Medulla oblongata (tissue), 1 donor: ENCODE measurements at regions not wholly inside any gene's neighbourhood (a gene's known extent, or its start where the extent isn't known, plus 50 kb on each side); places are given as distances from the start of the nearest gene placed in this dataset.
"Not testable (repeated sequence)": the region's sequence is repeated elsewhere in the genome, so short reads cannot be mapped to it uniquely, and the experiment has no call there.

Experiments
- DNase-seq: peaks from one replicate; pipeline ENCODE4 v3.0.0-alpha.2; 2015; ENCODE audit errors: extremely low spot score

GRCh38 chr20:19114410-19114809 is 98.0 kb upstream of the SLC24A3 start:
- DNase-seq: no peak

GRCh38 chr20:19115581-19115980 is 96.9 kb upstream of the SLC24A3 start:
- DNase-seq: no peak

GRCh38 chr20:19120011-19120410 is 92.4 kb upstream of the SLC24A3 start:
- DNase-seq: no peak

DNA sequence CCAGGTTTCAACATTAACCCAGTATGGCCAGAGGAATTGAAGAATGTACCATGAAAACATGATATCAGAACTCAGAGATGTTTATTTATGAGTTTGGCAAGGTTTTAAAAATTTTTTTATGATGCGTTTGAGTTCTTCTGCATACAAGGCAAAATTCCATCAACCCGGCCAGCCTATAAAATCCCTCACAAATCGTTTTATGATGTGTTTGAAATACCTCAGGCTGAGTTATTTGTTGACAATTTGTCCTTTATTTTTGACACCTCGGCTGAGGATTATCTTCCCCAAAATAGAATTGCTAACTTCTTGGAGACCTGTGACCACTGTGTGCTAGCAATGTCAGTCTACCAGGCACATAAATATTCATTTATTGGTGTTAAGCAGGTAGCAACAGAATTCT is 91.9 kb upstream of the SLC24A3 start:
- DNase-seq: no peak

- no peak for DNase-seq
Measured at GRCh38 chr20:19121463-19121862, 91.0 kb upstream of the SLC24A3 start.

DNA sequence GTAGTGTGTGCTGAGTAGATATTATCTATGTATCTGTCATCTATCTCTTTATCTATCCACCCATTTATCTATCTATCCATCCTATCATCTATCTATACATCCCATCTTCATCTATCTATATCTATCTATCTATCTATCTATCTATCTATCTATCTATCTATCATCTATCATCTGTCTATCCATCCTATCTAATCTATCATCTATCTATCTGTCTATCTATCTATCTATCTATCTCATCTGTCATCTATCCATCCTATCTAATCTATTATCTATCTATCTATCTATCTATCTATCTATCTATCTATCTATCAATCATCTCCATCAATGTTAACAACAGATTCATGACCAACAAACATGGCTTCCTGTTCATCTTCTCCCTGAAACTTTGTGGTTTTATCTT is 90.5 kb upstream of the SLC24A3 start:
- no peak for DNase-seq

DNA sequence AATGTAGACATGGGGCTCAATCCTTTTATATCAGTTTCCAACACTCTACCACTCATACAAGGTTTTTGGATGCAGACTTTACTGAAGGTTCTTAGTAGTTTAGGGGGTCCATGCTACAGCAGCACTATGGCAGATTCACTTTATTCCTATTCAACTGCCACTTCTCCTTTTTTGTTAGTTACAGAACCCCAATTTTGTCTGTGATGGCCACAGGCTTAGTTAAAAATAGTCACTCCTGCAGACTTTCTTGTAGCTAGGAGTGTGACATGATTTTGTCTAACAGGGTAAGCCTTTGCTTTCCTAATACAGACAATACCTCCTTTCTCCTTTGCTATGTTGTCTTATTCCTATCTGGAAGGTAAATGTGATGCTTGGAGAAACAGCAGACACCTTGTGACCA is 90.0 kb upstream of the SLC24A3 start:
- DNase-seq: no peak

DNA sequence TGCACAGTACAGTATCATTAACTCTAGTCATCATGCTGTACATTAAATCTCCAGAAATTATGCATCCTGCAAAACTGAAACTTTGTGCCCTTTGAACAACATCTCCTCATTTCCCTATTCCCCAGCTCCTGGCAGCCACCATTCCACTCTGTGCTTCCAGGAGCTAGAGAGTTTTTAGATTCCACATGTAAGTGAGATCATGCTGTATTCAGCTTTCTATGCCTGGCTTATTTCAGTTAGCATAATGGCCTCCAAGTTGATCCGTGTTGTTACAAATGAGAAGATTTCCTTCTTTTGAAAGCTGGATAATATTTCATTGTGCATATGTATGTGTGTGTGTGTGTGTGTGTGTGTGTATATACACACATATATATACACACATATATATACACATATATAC is 86.9 kb upstream of the SLC24A3 start:
- no peak for DNase-seq

DNA sequence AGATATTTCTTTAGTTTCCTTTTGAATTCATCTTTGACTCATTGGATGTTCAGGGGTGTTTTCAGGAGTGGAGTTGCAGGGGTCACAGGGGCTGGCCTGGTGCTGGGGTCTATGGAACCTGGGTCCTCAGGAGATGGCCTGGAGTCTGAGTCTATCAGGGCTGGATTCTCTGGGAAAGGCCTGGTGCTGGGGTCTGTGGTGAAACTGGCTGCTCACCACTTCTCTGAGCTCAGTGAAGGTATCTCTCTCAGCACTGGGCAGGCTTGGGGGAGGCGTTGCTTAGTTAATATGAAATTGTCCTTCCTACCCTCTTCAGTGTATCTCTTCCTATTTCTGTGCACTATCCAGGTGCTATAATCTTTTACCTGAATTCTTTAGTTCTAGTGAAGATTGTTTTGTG is 83.1 kb upstream of the SLC24A3 start:
- DNase-seq: no peak

DNA sequence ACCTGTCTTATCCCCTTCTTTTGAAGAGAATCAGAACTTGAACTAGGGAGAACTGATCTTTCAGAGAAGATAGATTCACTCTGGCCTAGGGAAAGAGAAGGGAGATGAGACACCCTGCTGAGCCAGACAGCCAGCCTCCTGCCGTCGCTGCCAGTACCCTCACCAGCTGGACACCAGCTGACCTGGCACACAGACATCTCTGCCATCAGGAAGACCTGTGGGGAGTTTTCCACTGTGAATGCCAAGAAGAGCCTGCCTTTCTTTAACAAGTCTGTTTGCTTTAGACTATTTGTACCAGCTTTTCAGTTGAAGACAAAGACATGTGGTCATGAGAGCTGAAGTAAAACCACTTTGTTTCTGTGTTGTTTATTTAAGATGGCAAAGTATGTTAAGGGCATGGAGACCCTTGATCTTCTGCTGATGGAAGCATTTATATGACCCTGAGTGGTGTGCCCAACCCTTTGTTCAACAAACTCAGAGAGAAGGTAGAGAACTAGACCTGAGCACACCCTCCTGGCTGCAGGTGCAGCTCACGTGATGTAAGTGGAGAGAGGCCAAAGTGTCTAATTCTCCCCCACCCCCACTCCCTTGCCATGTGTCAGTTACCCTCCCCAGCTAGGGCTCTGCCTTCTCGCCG is 82.3 kb upstream of the SLC24A3 start:
- DNase-seq: peak; percentile 3

DNA sequence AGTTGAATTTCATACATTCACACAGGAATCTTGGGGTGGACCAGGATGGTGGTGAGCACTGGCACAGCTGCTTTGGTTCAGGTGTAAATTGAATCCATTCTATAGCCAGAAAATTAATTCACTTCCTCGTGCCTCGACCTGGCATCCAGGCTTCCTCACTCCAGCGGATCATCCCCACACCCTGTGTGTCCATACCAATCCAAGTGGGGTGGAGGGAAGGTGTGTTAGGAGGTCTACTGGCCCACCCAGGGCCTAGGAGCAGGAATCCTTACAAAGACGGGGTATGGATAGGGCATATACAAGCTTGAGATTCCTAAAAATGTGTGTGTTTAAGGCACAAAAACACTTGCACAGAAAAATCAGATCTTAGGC is 81.8 kb upstream of the SLC24A3 start:
- no peak for DNase-seq

GRCh38 chr20:19137641-19138040 is 74.8 kb upstream of the SLC24A3 start:
- DNase-seq: no peak

DNA sequence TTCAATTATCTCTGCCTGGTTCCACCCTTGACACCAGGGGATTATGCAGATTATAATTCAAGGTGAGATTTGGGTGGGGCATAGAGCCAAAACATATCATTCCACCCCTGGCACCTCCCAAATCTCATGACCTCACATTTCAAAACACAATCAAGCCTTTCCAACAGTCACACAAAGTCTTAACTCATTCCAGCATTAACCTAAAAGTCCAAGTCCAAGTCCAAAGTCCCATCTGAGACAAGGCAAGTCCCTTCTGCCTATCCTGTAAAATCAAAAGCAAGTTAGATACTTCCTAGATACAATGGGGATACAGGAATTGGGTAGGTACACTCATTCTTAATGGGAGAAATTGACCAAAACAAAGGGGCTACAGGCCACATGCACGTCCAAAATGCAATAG is 73.7 kb upstream of the SLC24A3 start:
- DNase-seq: no peak

GRCh38 chr20:19139584-19139983 is 72.9 kb upstream of the SLC24A3 start:
- DNase-seq: not testable (repeated sequence)

DNA sequence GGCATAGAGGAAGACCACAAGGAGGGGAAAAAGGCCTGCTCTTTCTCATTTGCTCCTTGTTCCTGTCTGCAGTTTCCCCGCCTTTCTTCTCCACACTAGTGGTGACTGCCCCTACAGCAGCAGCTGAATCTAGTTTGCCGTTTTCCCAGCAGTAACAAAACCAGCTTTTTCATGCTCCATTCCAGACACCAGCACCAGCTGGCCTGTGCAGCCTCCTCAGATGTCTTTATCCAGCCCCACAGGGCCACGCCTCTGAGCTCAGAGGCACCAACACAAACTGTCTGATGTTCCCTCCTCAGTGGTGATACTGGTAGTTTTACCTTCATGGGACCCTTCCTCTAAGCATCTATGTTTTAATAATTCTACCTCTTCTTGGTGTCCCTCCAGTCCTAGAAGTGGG is 70.4 kb upstream of the SLC24A3 start:
- DNase-seq: no peak

- DNase-seq: no peak
Measured at GRCh38 chr20:19143890-19144289, 68.6 kb upstream of the SLC24A3 start.

- DNase-seq: no peak
Measured at GRCh38 chr20:19161336-19161735, 51.1 kb upstream of the SLC24A3 start.
